ENCODE measurements at regions not wholly inside any gene's neighbourhood (a gene's known extent, or its start where the extent isn't known, plus 50 kb on each side); places are given as distances from the start of the nearest gene placed in this dataset.

DNA sequence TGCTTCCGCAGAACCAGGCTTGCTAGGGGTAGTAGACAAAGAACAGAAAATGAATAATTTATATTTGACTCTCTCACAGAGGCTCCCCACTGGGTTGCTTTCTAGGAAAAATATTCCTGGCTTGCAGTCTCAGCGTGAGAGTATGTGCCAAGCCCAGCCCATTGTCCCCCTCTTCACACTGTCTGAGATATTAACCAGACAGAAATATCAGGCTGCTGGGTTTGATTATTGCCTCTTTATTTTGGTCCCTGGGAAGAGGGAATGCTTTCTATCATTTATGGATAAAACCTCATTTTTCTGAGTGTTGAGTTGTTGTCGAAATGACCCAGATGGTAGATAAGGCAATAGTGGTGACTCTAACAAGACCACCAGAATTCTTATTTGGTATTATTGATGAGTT lies 367.9 kb downstream of the METTL15 start:
- TF ChIP-seq, protein P1, sequence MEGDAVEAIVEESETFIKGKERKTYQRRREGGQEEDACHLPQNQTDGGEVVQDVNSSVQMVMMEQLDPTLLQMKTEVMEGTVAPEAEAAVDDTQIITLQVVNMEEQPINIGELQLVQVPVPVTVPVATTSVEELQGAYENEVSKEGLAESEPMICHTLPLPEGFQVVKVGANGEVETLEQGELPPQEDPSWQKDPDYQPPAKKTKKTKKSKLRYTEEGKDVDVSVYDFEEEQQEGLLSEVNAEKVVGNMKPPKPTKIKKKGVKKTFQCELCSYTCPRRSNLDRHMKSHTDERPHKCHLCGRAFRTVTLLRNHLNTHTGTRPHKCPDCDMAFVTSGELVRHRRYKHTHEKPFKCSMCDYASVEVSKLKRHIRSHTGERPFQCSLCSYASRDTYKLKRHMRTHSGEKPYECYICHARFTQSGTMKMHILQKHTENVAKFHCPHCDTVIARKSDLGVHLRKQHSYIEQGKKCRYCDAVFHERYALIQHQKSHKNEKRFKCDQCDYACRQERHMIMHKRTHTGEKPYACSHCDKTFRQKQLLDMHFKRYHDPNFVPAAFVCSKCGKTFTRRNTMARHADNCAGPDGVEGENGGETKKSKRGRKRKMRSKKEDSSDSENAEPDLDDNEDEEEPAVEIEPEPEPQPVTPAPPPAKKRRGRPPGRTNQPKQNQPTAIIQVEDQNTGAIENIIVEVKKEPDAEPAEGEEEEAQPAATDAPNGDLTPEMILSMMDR (IDR thresholded peaks at IDR 0.05; ENCODE audit: low read depth, low read length, poor library complexity, severe bottlenecking): no peak
- TF ChIP-seq EZH2phosphoT487 (IDR thresholded peaks at IDR 0.05; ENCODE audit: borderline replicate concordance, low read length): no peak

Measured in DOHH2 (cell line).